ENCODE measurements at regions not wholly inside any gene's neighbourhood (a gene's known extent, or its start where the extent isn't known, plus 50 kb on each side); places are given as distances from the start of the nearest gene placed in this dataset.
A peak's percentile ranks its signal among the peaks of the same experiment; 100 is the strongest.

GRCh38 chr22:48320683-48321451, 1506.8 kb downstream of the BRD1 start:
- peak in 2 of 4 donors; percentile 46 to 50 for DNase-seq (ENCODE audit: low read depth in 4 of 4, low spot score in 3 of 4)

- DNase-seq (ENCODE audit: low read depth in 4 of 4, low spot score in 3 of 4): no peak
Observed at GRCh38 chr22:48320048-48320682, 1507.5 kb downstream of the BRD1 start.

GRCh38 chr22:48319321-48320047, 1508.2 kb downstream of the BRD1 start:
- DNase-seq (ENCODE audit: low read depth in 4 of 4, low spot score in 3 of 4): no peak

GRCh38 chr22:48318575-48319320, 1508.9 kb downstream of the BRD1 start:
- no peak for DNase-seq (ENCODE audit: low read depth in 4 of 4, low spot score in 3 of 4)

- no peak for DNase-seq (ENCODE audit: low read depth in 4 of 4, low spot score in 3 of 4)
Observed at GRCh38 chr22:48318173-48318572, 1509.5 kb downstream of the BRD1 start.

GRCh38 chr22:48316257-48317250, 1511.1 kb downstream of the BRD1 start:
- no peak for DNase-seq (ENCODE audit: low read depth in 4 of 4, low spot score in 3 of 4)

GRCh38 chr22:48315439-48316256, 1512.0 kb downstream of the BRD1 start:
- DNase-seq (ENCODE audit: low read depth in 4 of 4, low spot score in 3 of 4): no peak

GRCh38 chr22:48314073-48314472, 1513.6 kb downstream of the BRD1 start:
- no peak for DNase-seq (ENCODE audit: low read depth in 4 of 4, low spot score in 3 of 4)

- no peak for DNase-seq (ENCODE audit: low read depth in 4 of 4, low spot score in 3 of 4)
Observed at GRCh38 chr22:48313175-48313830, 1514.4 kb downstream of the BRD1 start.

GRCh38 chr22:48310740-48311139, 1516.9 kb downstream of the BRD1 start:
- no peak for DNase-seq (ENCODE audit: low read depth in 4 of 4, low spot score in 3 of 4)

GRCh38 chr22:48310289-48310688, 1517.4 kb downstream of the BRD1 start:
- DNase-seq (ENCODE audit: low read depth in 4 of 4, low spot score in 3 of 4): no peak

GRCh38 chr22:48309836-48310235, 1517.8 kb downstream of the BRD1 start:
- no peak for DNase-seq (ENCODE audit: low read depth in 4 of 4, low spot score in 3 of 4)

- DNase-seq (ENCODE audit: low read depth in 4 of 4, low spot score in 3 of 4): no peak
Observed at GRCh38 chr22:48309115-48309705, 1518.5 kb downstream of the BRD1 start.

GRCh38 chr22:48307931-48308330, 1519.7 kb downstream of the BRD1 start:
- DNase-seq (ENCODE audit: low read depth in 4 of 4, low spot score in 3 of 4): no peak

- no peak for DNase-seq (ENCODE audit: low read depth in 4 of 4, low spot score in 3 of 4)
Observed at GRCh38 chr22:48306785-48307510, 1520.7 kb downstream of the BRD1 start.

GRCh38 chr22:48306284-48306683, 1521.4 kb downstream of the BRD1 start:
- DNase-seq (ENCODE audit: low read depth in 4 of 4, low spot score in 3 of 4): no peak

GRCh38 chr22:48305726-48306235, 1521.9 kb downstream of the BRD1 start:
- DNase-seq (ENCODE audit: low read depth in 4 of 4, low spot score in 3 of 4): no peak
